ENCODE measurements at regions not wholly inside any gene's neighbourhood (a gene's known extent, or its start where the extent isn't known, plus 50 kb on each side); places are given as distances from the start of the nearest gene placed in this dataset.
A peak's percentile ranks its signal among the peaks of the same experiment; 100 is the strongest.
"Not testable (repeated sequence)": the region's sequence is repeated elsewhere in the genome, so short reads cannot be mapped to it uniquely, and the experiment has no call there.

GRCh38 chr18:961644-962355 is 57.1 kb downstream of the ADCYAP1 start:
- in situ Hi-C loops (cut with HindIII; ENCODE audit: low pct_unique_long_range_greater_than_20kb, low sequenced_read_pairs), result no loop called here
- peak; percentile 44 for DNase-seq (ENCODE audit: low read depth, low spot score)

DNA sequence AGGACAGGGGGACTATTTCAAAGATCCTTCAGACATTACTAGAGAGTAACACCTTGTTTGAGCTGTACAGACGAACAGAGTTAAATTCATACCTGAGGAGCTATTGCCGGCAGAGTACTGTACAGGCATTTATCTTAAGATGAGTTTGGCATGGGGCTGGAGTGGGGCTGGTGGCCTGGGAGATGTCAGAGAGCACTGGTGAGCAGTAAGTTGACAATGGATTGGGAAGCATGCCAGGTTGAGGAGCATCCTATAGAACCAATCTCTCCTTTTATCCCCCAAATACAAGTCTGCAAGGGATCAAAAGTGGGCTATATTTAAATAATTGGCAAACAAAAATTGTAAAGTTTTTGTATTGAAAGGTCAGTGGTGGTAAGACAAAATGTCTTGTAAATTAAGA is 58.6 kb downstream of the ADCYAP1 start:
- in situ Hi-C loops (cut with HindIII; ENCODE audit: low pct_unique_long_range_greater_than_20kb, low sequenced_read_pairs), result no loop called here
- DNase-seq (ENCODE audit: low read depth, low spot score), result no peak

- no peak for DNase-seq (ENCODE audit: low read depth, low spot score)
- in situ Hi-C loops (cut with HindIII; ENCODE audit: low pct_unique_long_range_greater_than_20kb, low sequenced_read_pairs), result no loop called here
Measured at GRCh38 chr18:965921-966758, 61.5 kb downstream of the ADCYAP1 start.

DNA sequence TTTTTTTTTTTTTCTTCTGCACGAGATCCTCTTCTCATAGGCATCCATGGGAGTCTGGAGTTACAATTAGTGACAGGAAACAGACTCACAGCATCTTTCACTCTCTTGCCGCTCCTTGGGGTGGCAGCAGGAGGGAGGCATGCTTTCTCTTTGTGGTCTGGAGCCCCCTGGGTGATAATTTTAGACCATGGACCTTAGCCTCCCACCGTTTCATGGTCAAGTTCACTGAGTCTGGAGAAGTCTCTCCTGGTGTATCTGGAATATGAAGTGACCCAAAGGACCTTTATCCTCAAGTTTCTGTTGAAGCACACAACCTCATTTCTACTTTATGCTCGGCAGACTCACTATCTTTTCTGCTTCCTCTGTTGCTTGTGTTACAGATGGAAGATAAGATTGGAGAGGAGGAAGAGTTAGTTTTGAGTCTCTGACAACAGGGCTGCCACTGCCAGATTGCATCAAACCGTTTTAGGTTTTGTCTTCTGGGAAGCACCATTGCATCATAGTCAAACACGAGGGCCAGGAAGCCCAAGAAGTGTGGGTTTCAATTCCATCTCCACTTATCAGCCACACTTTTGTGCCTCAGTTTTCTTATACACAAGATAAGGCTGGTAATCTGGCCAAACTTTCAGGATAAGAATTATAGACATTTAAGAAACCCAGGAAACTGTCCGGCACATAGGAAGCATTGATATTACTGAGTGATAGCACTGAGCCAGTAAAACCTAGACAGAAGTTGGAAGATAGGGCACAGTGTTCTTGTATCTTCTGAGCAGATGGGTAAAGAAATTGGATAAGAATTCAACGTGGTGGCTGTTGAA is 62.3 kb downstream of the ADCYAP1 start:
- DNase-seq (ENCODE audit: low read depth, low spot score), result no peak
- in situ Hi-C loops (cut with HindIII; ENCODE audit: low pct_unique_long_range_greater_than_20kb, low sequenced_read_pairs), result no loop called here

- in situ Hi-C loops (cut with HindIII; ENCODE audit: low pct_unique_long_range_greater_than_20kb, low sequenced_read_pairs); DNase-seq (ENCODE audit: low read depth, low spot score): not testable (repeated sequence)
Measured at GRCh38 chr18:968910-969309, 64.2 kb downstream of the ADCYAP1 start.

DNA sequence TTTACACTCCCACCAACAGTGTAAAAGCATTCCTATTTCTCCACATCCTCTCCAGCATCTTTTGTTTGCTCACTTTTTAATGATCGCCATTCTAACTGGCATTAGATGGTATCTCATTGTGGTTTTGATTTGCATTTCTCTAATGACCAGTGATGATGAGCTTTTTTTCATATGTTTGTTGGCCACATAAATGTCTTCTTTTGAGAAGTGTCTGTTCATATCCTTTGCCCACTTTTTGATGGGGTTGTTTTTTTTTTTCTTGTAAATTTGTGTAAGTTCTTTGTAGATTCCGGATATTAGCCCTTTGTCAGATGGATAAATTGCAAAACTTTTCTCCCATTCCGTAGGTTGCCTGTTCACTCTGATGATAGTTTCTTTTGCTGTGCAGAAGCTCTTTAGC is 64.6 kb downstream of the ADCYAP1 start:
- DNase-seq (ENCODE audit: low read depth, low spot score); in situ Hi-C loops (cut with HindIII; ENCODE audit: low pct_unique_long_range_greater_than_20kb, low sequenced_read_pairs): not testable (repeated sequence)

GRCh38 chr18:974606-975005 is 69.9 kb downstream of the ADCYAP1 start:
- DNase-seq (ENCODE audit: low read depth, low spot score); in situ Hi-C loops (cut with HindIII; ENCODE audit: low pct_unique_long_range_greater_than_20kb, low sequenced_read_pairs): not testable (repeated sequence)

GRCh38 chr18:976393-977128 is 71.9 kb downstream of the ADCYAP1 start:
- in situ Hi-C loops (cut with HindIII; ENCODE audit: low pct_unique_long_range_greater_than_20kb, low sequenced_read_pairs); DNase-seq (ENCODE audit: low read depth, low spot score): not testable (repeated sequence)

- DNase-seq (ENCODE audit: low read depth, low spot score); in situ Hi-C loops (cut with HindIII; ENCODE audit: low pct_unique_long_range_greater_than_20kb, low sequenced_read_pairs): not testable (repeated sequence)
Measured at GRCh38 chr18:977327-977726, 72.7 kb downstream of the ADCYAP1 start.

GRCh38 chr18:977732-978131 is 73.1 kb downstream of the ADCYAP1 start:
- in situ Hi-C loops (cut with HindIII; ENCODE audit: low pct_unique_long_range_greater_than_20kb, low sequenced_read_pairs); DNase-seq (ENCODE audit: low read depth, low spot score): not testable (repeated sequence)

GRCh38 chr18:980586-980985 is 75.9 kb downstream of the ADCYAP1 start:
- no peak for DNase-seq (ENCODE audit: low read depth, low spot score)
- in situ Hi-C loops (cut with HindIII; ENCODE audit: low pct_unique_long_range_greater_than_20kb, low sequenced_read_pairs), result no loop called here

GRCh38 chr18:984004-984403 is 79.3 kb downstream of the ADCYAP1 start:
- no peak for DNase-seq (ENCODE audit: low read depth, low spot score)
- in situ Hi-C loops (cut with HindIII; ENCODE audit: low pct_unique_long_range_greater_than_20kb, low sequenced_read_pairs), result no loop called here

GRCh38 chr18:985212-985661 is 80.6 kb downstream of the ADCYAP1 start:
- DNase-seq (ENCODE audit: low read depth, low spot score), result peak; percentile 34

DNA sequence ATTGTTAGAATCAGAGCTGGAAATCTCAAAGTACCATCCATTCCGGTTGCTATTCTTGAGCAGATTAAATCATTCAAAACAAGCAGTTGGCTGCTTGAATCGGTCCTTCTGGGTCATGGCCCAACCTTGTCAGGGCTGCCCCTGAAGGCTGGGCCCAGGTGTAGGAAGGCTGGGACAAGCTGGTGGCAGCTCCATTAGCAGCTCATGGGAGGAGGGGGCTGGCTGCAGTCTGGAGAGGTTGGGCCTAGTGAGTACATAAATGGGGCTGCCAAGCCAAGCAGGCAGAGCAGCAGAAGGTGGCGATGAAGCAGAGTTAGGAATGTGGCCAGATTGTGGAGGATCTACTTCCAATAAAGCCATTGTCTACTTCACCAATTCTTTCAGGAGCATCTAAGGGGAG is 81.4 kb downstream of the ADCYAP1 start:
- in situ Hi-C loops (cut with HindIII; ENCODE audit: low pct_unique_long_range_greater_than_20kb, low sequenced_read_pairs), result no loop called here
- no peak for DNase-seq (ENCODE audit: low read depth, low spot score)

More at GRCh38 chr18:985212-985661, 80.6 kb downstream of the ADCYAP1 start:
- in situ Hi-C loops (cut with HindIII; ENCODE audit: low pct_unique_long_range_greater_than_20kb, low sequenced_read_pairs), result no loop called here

DNA sequence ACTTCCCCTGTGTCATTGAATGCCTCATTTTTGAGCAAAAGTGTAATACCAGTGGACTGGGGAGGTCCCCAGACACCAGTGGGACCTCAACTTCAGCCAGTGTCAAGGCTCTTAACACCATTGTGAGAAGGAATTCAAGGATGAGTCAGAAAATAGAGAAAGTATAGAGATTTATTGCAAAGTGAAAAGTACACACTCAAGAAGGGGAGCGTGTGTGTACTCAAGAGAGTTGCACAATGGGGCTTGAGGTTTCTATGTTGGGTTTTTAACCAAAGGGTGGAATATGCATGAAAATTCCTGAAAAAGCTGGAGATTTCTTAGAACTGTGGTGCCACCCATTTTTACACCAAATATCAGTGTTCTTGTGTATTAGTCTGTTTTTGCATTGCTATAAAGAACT is 81.9 kb downstream of the ADCYAP1 start:
- in situ Hi-C loops (cut with HindIII; ENCODE audit: low pct_unique_long_range_greater_than_20kb, low sequenced_read_pairs), result no loop called here

DNA sequence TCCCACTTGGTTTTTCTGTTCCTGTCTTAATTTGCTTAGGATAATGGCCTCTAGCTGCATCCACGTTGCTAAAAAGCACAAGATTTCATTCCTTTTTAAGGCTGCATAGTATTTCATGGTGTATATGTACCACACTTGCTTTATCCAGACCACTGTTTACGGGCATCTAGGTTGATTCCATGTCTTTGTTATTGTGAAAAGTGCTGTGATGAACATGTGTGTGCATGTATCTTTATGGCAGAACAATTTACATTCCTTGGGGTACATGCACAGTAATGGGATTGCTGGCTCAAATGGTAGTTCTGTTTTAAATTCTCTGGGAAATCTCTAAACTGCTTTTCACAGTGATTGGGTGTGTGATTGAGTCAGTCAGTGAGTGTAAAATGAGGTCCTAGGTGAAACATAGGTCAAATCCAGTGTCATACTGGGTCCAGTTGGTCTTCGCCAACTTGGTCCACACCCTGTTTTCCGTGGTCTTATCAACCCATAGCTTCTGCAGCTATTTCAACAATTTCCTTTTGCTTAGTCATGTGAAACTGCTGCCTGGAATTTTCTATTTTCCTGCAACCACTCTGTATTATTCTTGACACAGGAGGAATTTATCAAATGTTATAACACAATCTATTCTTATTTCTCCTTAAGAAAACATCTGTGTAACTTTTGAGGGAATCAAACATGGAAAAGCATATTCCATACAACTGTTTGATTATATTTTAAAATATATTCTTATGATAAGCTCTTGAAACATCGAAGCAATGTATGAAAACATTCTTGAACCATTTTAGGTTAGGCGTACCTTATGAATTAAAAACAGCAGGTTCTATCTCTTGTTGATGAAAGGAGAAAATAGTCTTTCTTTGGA is 82.9 kb downstream of the ADCYAP1 start:
- no peak for DNase-seq (ENCODE audit: low read depth, low spot score)
- in situ Hi-C loops (cut with HindIII; ENCODE audit: low pct_unique_long_range_greater_than_20kb, low sequenced_read_pairs), result no loop called here

More for the DNA sequence above, 81.9 kb downstream of the ADCYAP1 start:
- no peak for DNase-seq (ENCODE audit: low read depth, low spot score)
